Rectal smooth muscle tissue (tissue), 1 donor: ENCODE measurements at regions not wholly inside any gene's neighbourhood (a gene's known extent, or its start where the extent isn't known, plus 50 kb on each side); places are given as distances from the start of the nearest gene placed in this dataset.
"Not testable (repeated sequence)": the region's sequence is repeated elsewhere in the genome, so short reads cannot be mapped to it uniquely, and the experiment has no call there.

ENCODE experiments used
- H3K27ac ChIP-seq: one replicate; pipeline ENCODE4 v1.7.0; 2013; ENCODE audit warnings: low read depth, low read length, inconsistent platforms
- H3K27me3 ChIP-seq: one replicate; pipeline ENCODE4 v1.7.0; 2013; ENCODE audit warnings: low read length; ENCODE audit not compliant: control insufficient read depth, insufficient read depth
- H3K36me3 ChIP-seq: one replicate; pipeline ENCODE4 v1.7.0; 2013; ENCODE audit warnings: low read length; ENCODE audit not compliant: control insufficient read depth, insufficient read depth
- H3K4me1 ChIP-seq: one replicate; pipeline ENCODE4 v1.7.0; 2013; ENCODE audit warnings: low read length; ENCODE audit not compliant: control insufficient read depth, insufficient read depth
- H3K4me3 ChIP-seq: one replicate; pipeline ENCODE4 v1.7.0; 2013; ENCODE audit warnings: low read length
- H3K9ac ChIP-seq: one replicate; pipeline ENCODE4 v1.7.0; 2013; ENCODE audit warnings: low read length

GRCh38 chr14:25477316-25478098, 427.6 kb upstream of the STXBP6 start:
- no peaks in the 10 kb centered on the region for H3K36me3 ChIP-seq
- H3K9ac ChIP-seq: no peak overlapping the region
- H3K4me3 ChIP-seq: no peak overlapping the region
- no peak overlapping the region for H3K27ac ChIP-seq
- H3K4me1 ChIP-seq: no peaks in the 10 kb centered on the region
- no peaks in the 10 kb centered on the region for H3K27me3 ChIP-seq

- H3K27me3 ChIP-seq: no peaks in the 10 kb centered on the region
- no peak overlapping the region for H3K4me3 ChIP-seq
- no peak overlapping the region for H3K9ac ChIP-seq
- no peaks in the 10 kb centered on the region for H3K4me1 ChIP-seq
- no peak overlapping the region for H3K27ac ChIP-seq
- no peaks in the 10 kb centered on the region for H3K36me3 ChIP-seq
Observed at GRCh38 chr14:25472700-25473099, 422.8 kb upstream of the STXBP6 start.

- Histone ChIP-seq H3K27me3 (no peaks in the 10 kb centered on the region), H3K27ac (no peak overlapping the region), H3K4me1 (no peaks in the 10 kb centered on the region), H3K4me3 (no peak overlapping the region), H3K36me3 (no peaks in the 10 kb centered on the region), H3K9ac (no peak overlapping the region)
Observed at GRCh38 chr14:25464772-25465171, 414.8 kb upstream of the STXBP6 start.

GRCh38 chr14:25464078-25464477, 414.1 kb upstream of the STXBP6 start:
- H3K9ac ChIP-seq: no peak overlapping the region
- no peaks in the 10 kb centered on the region for H3K27me3 ChIP-seq
- no peak overlapping the region for H3K4me3 ChIP-seq
- no peaks in the 10 kb centered on the region for H3K36me3 ChIP-seq
- no peaks in the 10 kb centered on the region for H3K4me1 ChIP-seq
- H3K27ac ChIP-seq: no peak overlapping the region

GRCh38 chr14:25463480-25463879, 413.5 kb upstream of the STXBP6 start:
- Histone ChIP-seq H3K4me3 (no peak overlapping the region), H3K27me3 (no peaks in the 10 kb centered on the region), H3K4me1 (no peaks in the 10 kb centered on the region), H3K9ac (no peak overlapping the region), H3K36me3 (no peaks in the 10 kb centered on the region), H3K27ac (no peak overlapping the region)

- H3K4me3 ChIP-seq: no peak overlapping the region
- no peak overlapping the region for H3K27ac ChIP-seq
- H3K27me3 ChIP-seq: no peaks in the 10 kb centered on the region
- no peaks in the 10 kb centered on the region for H3K36me3 ChIP-seq
- H3K4me1 ChIP-seq: no peaks in the 10 kb centered on the region
- no peak overlapping the region for H3K9ac ChIP-seq
Observed at GRCh38 chr14:25461780-25462179, 411.8 kb upstream of the STXBP6 start.

- H3K36me3 ChIP-seq: no peaks in the 10 kb centered on the region
- no peak overlapping the region for H3K4me3 ChIP-seq
- H3K27me3 ChIP-seq: no peaks in the 10 kb centered on the region
- no peaks in the 10 kb centered on the region for H3K4me1 ChIP-seq
- no peak overlapping the region for H3K27ac ChIP-seq
- H3K9ac ChIP-seq: no peak overlapping the region
Observed at GRCh38 chr14:25444381-25444780, 394.4 kb upstream of the STXBP6 start.

GRCh38 chr14:25440382-25440781, 390.4 kb upstream of the STXBP6 start:
- not testable (repeated sequence) for H3K36me3 ChIP-seq, H3K27me3 ChIP-seq, H3K4me3 ChIP-seq, H3K9ac ChIP-seq, H3K4me1 ChIP-seq, H3K27ac ChIP-seq

- H3K4me3 ChIP-seq: no peak overlapping the region
- H3K4me1 ChIP-seq: no peaks in the 10 kb centered on the region
- H3K9ac ChIP-seq: no peak overlapping the region
- no peaks in the 10 kb centered on the region for H3K27me3 ChIP-seq
- no peak overlapping the region for H3K27ac ChIP-seq
- no peaks in the 10 kb centered on the region for H3K36me3 ChIP-seq
Observed at GRCh38 chr14:25436906-25437305, 387.0 kb upstream of the STXBP6 start.

GRCh38 chr14:25436288-25436875, 386.4 kb upstream of the STXBP6 start:
- H3K4me3 ChIP-seq: no peak overlapping the region
- H3K36me3 ChIP-seq: no peaks in the 10 kb centered on the region
- no peaks in the 10 kb centered on the region for H3K27me3 ChIP-seq
- H3K27ac ChIP-seq: no peak overlapping the region
- H3K4me1 ChIP-seq: no peaks in the 10 kb centered on the region
- no peak overlapping the region for H3K9ac ChIP-seq

- no peaks in the 10 kb centered on the region for H3K4me1 ChIP-seq
- no peak overlapping the region for H3K27ac ChIP-seq
- H3K36me3 ChIP-seq: no peaks in the 10 kb centered on the region
- no peak overlapping the region for H3K4me3 ChIP-seq
- no peak overlapping the region for H3K9ac ChIP-seq
- no peaks in the 10 kb centered on the region for H3K27me3 ChIP-seq
Observed at GRCh38 chr14:25431211-25432076, 381.5 kb upstream of the STXBP6 start.

GRCh38 chr14:25430808-25431207, 380.9 kb upstream of the STXBP6 start:
- H3K4me3 ChIP-seq: no peak overlapping the region

More at GRCh38 chr14:25430808-25431207, 380.9 kb upstream of the STXBP6 start:
- no peak overlapping the region for H3K27ac ChIP-seq
- H3K9ac ChIP-seq: no peak overlapping the region
- H3K4me1 ChIP-seq: no peaks in the 10 kb centered on the region
- H3K27me3 ChIP-seq: no peaks in the 10 kb centered on the region
- H3K36me3 ChIP-seq: no peaks in the 10 kb centered on the region
